MCF 10A (cell line): ENCODE measurements at regions not wholly inside any gene's neighbourhood (a gene's known extent, or its start where the extent isn't known, plus 50 kb on each side); places are given as distances from the start of the nearest gene placed in this dataset.

Source experiments
- BruUV-seq: library from RNA; stranded (reverse); fragments of 400-500 nt; replicated peaks from 2 replicates; lab custom pipeline; 2021; lab: Mats Ljungman, UMichigan
- CTCF ChIA-PET: fragments of 300-600 bp; sonication (Branson Sonifier 250); formaldehyde crosslinking; extraction: SDS; loops from one replicate; lab custom pipeline; 2021; ENCODE audit warnings: antibody characterized with exemption, inconsistent platforms; lab: Yijun Ruan, JAX
- POLR2A ChIA-PET: fragments of 300-600, 350-650 bp; sonication (Branson Sonifier 250); formaldehyde crosslinking; extraction: SDS; loops from one replicate; lab custom pipeline; 2020; ENCODE audit warnings: antibody characterized with exemption, inconsistent platforms; lab: Yijun Ruan, JAX
- DNase-seq: peaks from one replicate; pipeline ENCODE4 v3.0.0-alpha.2; 2018; ENCODE audit not compliant: unreplicated experiment
- H3K27ac Mint-ChIP-seq: one replicate; pipeline ENCODE4 v1.8.0; 2022; ENCODE audit warnings: mild to moderate bottlenecking, low read depth, mixed read lengths; ENCODE audit not compliant: unreplicated experiment
- H3K27me3 Mint-ChIP-seq: one replicate; pipeline ENCODE4 v1.8.0; 2022; ENCODE audit warnings: mixed read lengths; ENCODE audit not compliant: insufficient read depth, unreplicated experiment
- H3K36me3 Mint-ChIP-seq: one replicate; pipeline ENCODE4 v1.8.0; 2022; ENCODE audit warnings: mild to moderate bottlenecking, moderate library complexity, mixed read lengths; ENCODE audit not compliant: insufficient read depth, unreplicated experiment
- H3K4me1 Mint-ChIP-seq: one replicate; pipeline ENCODE4 v1.8.0; 2022; ENCODE audit warnings: mixed read lengths; ENCODE audit not compliant: insufficient read depth, unreplicated experiment
- H3K4me3 Mint-ChIP-seq: one replicate; pipeline ENCODE4 v1.8.0; 2022; ENCODE audit warnings: mild to moderate bottlenecking, moderate library complexity, mixed read lengths; ENCODE audit not compliant: unreplicated experiment
- H3K9me3 Mint-ChIP-seq: one replicate; pipeline ENCODE4 v1.8.0; 2022; ENCODE audit warnings: mixed read lengths; ENCODE audit not compliant: unreplicated experiment
- CTCF ChIP-seq: fragments of 200-600 bp; IDR thresholded peaks from one replicate; pipeline ENCODE4 v1.8.0; 2022; ENCODE audit warnings: antibody characterized with exemption, mild to moderate bottlenecking; ENCODE audit not compliant: unreplicated experiment
- intact Hi-C: fragments of 100-400 bp; cut with micrococcal nuclease; formaldehyde crosslinking; loops from 2 replicates; pipeline ENCODE4 v1.14.1; 2022

DNA sequence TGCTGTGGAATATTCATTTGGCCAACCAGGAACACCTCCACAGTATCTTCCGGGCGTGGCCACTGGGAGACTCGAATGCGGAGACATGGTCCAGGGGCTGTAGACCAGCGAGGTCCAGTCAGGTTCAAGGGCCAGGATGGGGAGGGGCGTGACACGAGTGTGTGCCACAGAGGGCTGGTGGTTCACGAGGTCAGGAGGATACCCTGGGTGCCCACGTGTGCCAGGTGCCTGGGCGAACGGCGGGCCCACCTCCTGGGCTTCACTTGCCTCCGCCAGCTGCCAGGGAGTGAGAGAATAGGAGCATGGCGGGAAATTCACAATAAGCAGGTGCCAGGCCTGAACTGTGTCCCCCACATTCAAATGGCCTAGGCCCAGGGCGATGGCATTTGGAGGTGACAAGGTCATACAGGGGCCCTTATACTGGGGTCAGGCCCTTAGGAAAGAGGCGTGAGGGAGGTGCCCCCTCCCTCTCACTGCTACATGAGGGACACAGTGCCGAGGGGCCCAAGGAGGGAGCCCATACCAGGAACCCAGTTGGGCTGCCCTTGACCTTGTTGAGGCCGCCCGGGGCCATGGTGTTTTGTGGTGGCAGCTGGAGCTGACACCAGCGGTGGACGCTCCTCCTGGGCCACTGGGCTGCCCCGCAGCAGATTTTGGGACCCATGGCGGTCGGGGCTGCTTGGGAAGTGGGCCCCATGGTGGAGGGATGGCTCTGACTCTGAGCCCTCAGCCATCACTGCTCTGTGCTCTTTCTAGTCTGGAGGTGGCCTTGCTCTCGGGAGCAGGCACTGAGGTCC lies 1268.9 kb downstream of the BRD1 start:
- Mint-ChIP-seq H3K4me3 (no peak overlapping the region), H3K4me1 (no peaks in the 10 kb centered on the region), H3K9me3 (no peaks in the 10 kb centered on the region), H3K27ac (no peak overlapping the region), H3K36me3 (no peaks in the 10 kb centered on the region), H3K27me3 (no peaks in the 10 kb centered on the region)
- DNase-seq = no peak
- intact Hi-C loops = no loop called here
- ChIA-PET POLR2A (no interaction called here), CTCF (no interaction called here)
- BruUV-seq = no TSS peak
- no peak for TF ChIP-seq CTCF

DNA sequence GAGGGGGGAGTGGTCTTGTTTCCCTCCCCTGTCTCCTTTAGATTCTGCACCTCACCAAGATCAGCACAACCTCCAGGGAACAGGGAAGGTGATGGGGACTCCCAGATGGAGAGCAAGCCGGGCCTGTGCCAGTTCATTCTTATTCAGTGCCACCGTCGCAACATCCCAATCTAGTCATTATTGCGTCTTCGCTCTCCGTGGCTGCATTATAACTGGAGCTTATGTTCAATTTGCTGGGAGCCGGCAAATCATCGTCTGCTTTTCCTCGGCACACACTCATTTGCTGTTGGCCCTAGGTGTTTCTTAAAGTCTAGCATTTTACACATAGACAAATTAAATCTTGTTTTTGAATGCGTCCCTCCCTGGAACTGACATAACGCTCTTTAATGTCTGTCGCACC lies 1269.7 kb downstream of the BRD1 start:
- no peak for DNase-seq
- Mint-ChIP-seq H3K36me3 (no peaks in the 10 kb centered on the region), H3K4me1 (no peaks in the 10 kb centered on the region), H3K4me3 (no peak overlapping the region), H3K27ac (no peak overlapping the region), H3K27me3 (no peaks in the 10 kb centered on the region), H3K9me3 (no peaks in the 10 kb centered on the region)
- POLR2A ChIA-PET = no interaction called here
- TF ChIP-seq CTCF = no peak
- intact Hi-C loops = no loop called here
- CTCF ChIA-PET = no interaction called here
- no TSS peak for BruUV-seq

DNA sequence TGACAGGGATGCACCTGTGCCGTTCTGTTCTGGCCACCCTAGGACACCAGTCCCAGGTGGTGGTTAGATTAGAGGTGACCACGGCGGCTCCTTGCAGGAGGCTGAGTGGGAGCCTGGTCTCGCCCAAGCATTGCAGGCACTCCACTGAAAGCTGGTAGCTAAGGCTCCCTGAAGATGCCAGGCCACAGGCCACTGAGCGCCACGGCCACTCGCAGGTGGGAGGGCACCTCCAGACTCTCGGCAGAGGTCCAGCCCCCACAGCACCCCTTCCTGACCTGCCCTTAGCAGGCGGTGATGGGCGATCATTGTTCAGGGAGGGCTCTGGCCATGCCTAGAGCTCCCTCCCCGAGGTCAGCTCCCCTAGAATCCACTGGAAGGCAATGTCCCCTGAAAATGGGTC lies 1270.2 kb downstream of the BRD1 start:
- Mint-ChIP-seq H3K9me3 (no peaks in the 10 kb centered on the region), H3K36me3 (no peaks in the 10 kb centered on the region), H3K27me3 (no peaks in the 10 kb centered on the region), H3K4me3 (no peak overlapping the region), H3K27ac (no peak overlapping the region), H3K4me1 (no peaks in the 10 kb centered on the region)
- intact Hi-C loops = no loop called here
- CTCF ChIA-PET = no interaction called here
- no peak for TF ChIP-seq CTCF
- DNase-seq = no peak
- POLR2A ChIA-PET = no interaction called here
- no TSS peak for BruUV-seq

- DNase-seq = no peak
- Mint-ChIP-seq H3K4me3 (no peak overlapping the region), H3K27ac (no peak overlapping the region), H3K9me3 (no peaks in the 10 kb centered on the region), H3K27me3 (no peaks in the 10 kb centered on the region), H3K4me1 (no peaks in the 10 kb centered on the region), H3K36me3 (no peaks in the 10 kb centered on the region)
- ChIA-PET CTCF (no interaction called here), POLR2A (no interaction called here)
- no TSS peak for BruUV-seq
- intact Hi-C loops = no loop called here
- no peak for TF ChIP-seq CTCF
These were observed 1270.9 kb downstream of the BRD1 start for GRCh38 chr22:48556751-48557150.
